ENCODE measurements at regions not wholly inside any gene's neighbourhood (a gene's known extent, or its start where the extent isn't known, plus 50 kb on each side); places are given as distances from the start of the nearest gene placed in this dataset.

- no peak overlapping the region for H3K27ac ChIP-seq (ENCODE audit: low read depth, low read length)
- no peaks in the 10 kb centered on the region for H3K27me3 ChIP-seq (ENCODE audit: insufficient read depth, low read length)
- no peak overlapping the region for H3K4me2 ChIP-seq (ENCODE audit: insufficient read depth, low read length)
- H3K9me3 ChIP-seq (ENCODE audit: low read depth, low read length) = no peaks in the 10 kb centered on the region
- no peak overlapping the region for H3K4me3 ChIP-seq (ENCODE audit: insufficient read depth, low read length)
- H4K20me1 ChIP-seq (ENCODE audit: insufficient read depth, low read length) = no peaks in the 10 kb centered on the region
- H3K79me2 ChIP-seq (ENCODE audit: insufficient read depth, low read length) = no peaks in the 10 kb centered on the region
- no peak overlapping the region for H2AFZ ChIP-seq (ENCODE audit: low read length)
- no peak for TF ChIP-seq CTCF (IDR thresholded peaks at IDR 0.05; ENCODE audit: extremely low read depth, low read depth, low read length)
- no peaks in the 10 kb centered on the region for H3K4me1 ChIP-seq (ENCODE audit: insufficient read depth, low read length)
- H3K36me3 ChIP-seq (ENCODE audit: insufficient read depth, low read length) = no peaks in the 10 kb centered on the region
- DNase-seq (ENCODE audit: insufficient read length, low spot score, missing footprints) = peak; percentile 39
Measured at GRCh38 chr7:13036256-13036780, 348.9 kb downstream of the ARL4A start.

- Histone ChIP-seq H3K79me2 (ENCODE audit: insufficient read depth, low read length) (no peaks in the 10 kb centered on the region), H3K27me3 (ENCODE audit: insufficient read depth, low read length) (no peaks in the 10 kb centered on the region), H3K4me3 (ENCODE audit: insufficient read depth, low read length) (no peak overlapping the region), H4K20me1 (ENCODE audit: insufficient read depth, low read length) (no peaks in the 10 kb centered on the region), H3K27ac (ENCODE audit: low read depth, low read length) (no peak overlapping the region), H3K9me3 (ENCODE audit: low read depth, low read length) (no peaks in the 10 kb centered on the region), H3K4me1 (ENCODE audit: insufficient read depth, low read length) (no peaks in the 10 kb centered on the region), H3K36me3 (ENCODE audit: insufficient read depth, low read length) (no peaks in the 10 kb centered on the region), H2AFZ (ENCODE audit: low read length) (no peak overlapping the region), H3K4me2 (ENCODE audit: insufficient read depth, low read length) (no peak overlapping the region)
- no peak for DNase-seq (ENCODE audit: insufficient read length, low spot score, missing footprints)
- TF ChIP-seq CTCF (IDR thresholded peaks at IDR 0.05; ENCODE audit: extremely low read depth, low read depth, low read length) = no peak
Measured at GRCh38 chr7:13037216-13037615, 349.8 kb downstream of the ARL4A start.

GRCh38 chr7:13041368-13041988, 354.0 kb downstream of the ARL4A start:
- Histone ChIP-seq H3K27me3 (ENCODE audit: insufficient read depth, low read length) (no peaks in the 10 kb centered on the region), H3K36me3 (ENCODE audit: insufficient read depth, low read length) (no peaks in the 10 kb centered on the region), H3K27ac (ENCODE audit: low read depth, low read length) (no peak overlapping the region), H2AFZ (ENCODE audit: low read length) (no peak overlapping the region), H4K20me1 (ENCODE audit: insufficient read depth, low read length) (no peaks in the 10 kb centered on the region), H3K4me2 (ENCODE audit: insufficient read depth, low read length) (no peak overlapping the region), H3K9me3 (ENCODE audit: low read depth, low read length) (no peaks in the 10 kb centered on the region), H3K79me2 (ENCODE audit: insufficient read depth, low read length) (no peaks in the 10 kb centered on the region), H3K4me1 (ENCODE audit: insufficient read depth, low read length) (no peaks in the 10 kb centered on the region), H3K4me3 (ENCODE audit: insufficient read depth, low read length) (no peak overlapping the region)
- no peak for TF ChIP-seq CTCF (IDR thresholded peaks at IDR 0.05; ENCODE audit: extremely low read depth, low read depth, low read length)
- no peak for DNase-seq (ENCODE audit: insufficient read length, low spot score, missing footprints)

GRCh38 chr7:13042605-13043236, 355.3 kb downstream of the ARL4A start:
- no peak overlapping the region for H3K4me2 ChIP-seq (ENCODE audit: insufficient read depth, low read length)
- no peak for TF ChIP-seq CTCF (IDR thresholded peaks at IDR 0.05; ENCODE audit: extremely low read depth, low read depth, low read length)
- no peak overlapping the region for H3K4me3 ChIP-seq (ENCODE audit: insufficient read depth, low read length)
- H3K4me1 ChIP-seq (ENCODE audit: insufficient read depth, low read length) = no peaks in the 10 kb centered on the region
- no peak overlapping the region for H2AFZ ChIP-seq (ENCODE audit: low read length)
- H3K79me2 ChIP-seq (ENCODE audit: insufficient read depth, low read length) = no peaks in the 10 kb centered on the region
- DNase-seq (ENCODE audit: insufficient read length, low spot score, missing footprints) = peak; percentile 72
- H3K27me3 ChIP-seq (ENCODE audit: insufficient read depth, low read length) = no peaks in the 10 kb centered on the region
- H3K27ac ChIP-seq (ENCODE audit: low read depth, low read length) = no peak overlapping the region
- no peaks in the 10 kb centered on the region for H3K9me3 ChIP-seq (ENCODE audit: low read depth, low read length)
- no peaks in the 10 kb centered on the region for H4K20me1 ChIP-seq (ENCODE audit: insufficient read depth, low read length)
- H3K36me3 ChIP-seq (ENCODE audit: insufficient read depth, low read length) = no peaks in the 10 kb centered on the region
